Panc1 (cell line): ENCODE measurements at regions not wholly inside any gene's neighbourhood (a gene's known extent, or its start where the extent isn't known, plus 50 kb on each side); places are given as distances from the start of the nearest gene placed in this dataset.

Experiments used
- SIN3A ChIP-seq: IDR thresholded peaks from 2 replicates; pipeline ENCODE4 v1.6.1; 2012; ENCODE audit warnings: low read depth, mild to moderate bottlenecking, low read length, moderate library complexity, borderline replicate concordance; ENCODE audit not compliant: insufficient read depth
- TF ChIP-seq, protein P1 (sequence below): fragments of 450-650 bp; IDR thresholded peaks from 2 replicates; pipeline ENCODE4 v1.5.1; 2017; ENCODE audit warnings: mild to moderate bottlenecking
- TF ChIP-seq, protein P2 (sequence below), 2 experiments: IDR thresholded peaks; 2 replicates each; pipeline ENCODE4 v1.6.1; 2011 to 2012; ENCODE audit warnings: low read depth in 2 of 2, control low read depth in 1 of 2, low read length in 1 of 2, mild to moderate bottlenecking in 1 of 2, moderate library complexity in 1 of 2; ENCODE audit not compliant: insufficient read depth in 1 of 2

DNA sequence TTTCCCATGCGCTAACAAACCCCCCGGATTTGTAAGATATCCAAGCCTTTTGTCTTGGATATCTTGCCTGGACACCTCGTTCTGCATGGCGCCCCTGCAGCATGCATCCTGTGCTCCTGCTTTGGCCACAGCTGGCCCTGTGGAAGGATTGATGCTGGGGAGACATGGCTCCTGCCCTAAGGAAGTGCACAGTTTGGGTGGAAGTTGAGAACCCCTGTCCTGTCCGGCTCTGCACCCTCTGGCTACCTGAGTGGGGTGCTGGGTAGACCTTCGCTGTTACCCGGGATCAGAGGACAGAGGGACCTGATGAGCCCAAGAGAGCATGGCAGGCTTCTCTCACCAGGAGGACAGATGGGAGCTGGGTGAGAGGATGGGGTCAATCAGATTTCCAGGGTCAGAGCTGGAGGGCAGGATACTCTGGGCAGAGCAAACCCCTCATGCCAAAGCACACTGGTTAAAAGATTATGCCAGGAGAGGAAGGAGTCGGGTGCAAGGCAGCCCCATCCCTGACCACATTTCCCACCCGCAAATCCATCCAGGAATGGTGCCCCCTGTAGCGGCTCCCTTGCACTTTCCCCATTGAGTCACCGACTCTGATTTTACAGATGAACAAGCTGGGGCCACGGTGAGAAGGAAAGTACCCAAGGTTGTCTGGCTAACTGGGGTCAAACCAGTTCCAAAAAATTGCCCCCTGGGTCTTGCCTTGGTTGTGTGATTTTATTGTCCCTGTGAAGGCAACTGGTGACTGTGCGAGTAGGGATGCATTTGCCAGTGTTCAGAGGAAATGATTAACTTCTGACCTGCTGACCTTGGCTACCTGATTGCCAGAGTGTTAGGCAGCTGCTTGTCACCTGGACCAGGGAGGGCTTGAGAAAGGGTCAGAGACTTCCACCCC is 290.1 kb upstream of the ZMIZ1 start:
- TF ChIP-seq, protein P1, sequence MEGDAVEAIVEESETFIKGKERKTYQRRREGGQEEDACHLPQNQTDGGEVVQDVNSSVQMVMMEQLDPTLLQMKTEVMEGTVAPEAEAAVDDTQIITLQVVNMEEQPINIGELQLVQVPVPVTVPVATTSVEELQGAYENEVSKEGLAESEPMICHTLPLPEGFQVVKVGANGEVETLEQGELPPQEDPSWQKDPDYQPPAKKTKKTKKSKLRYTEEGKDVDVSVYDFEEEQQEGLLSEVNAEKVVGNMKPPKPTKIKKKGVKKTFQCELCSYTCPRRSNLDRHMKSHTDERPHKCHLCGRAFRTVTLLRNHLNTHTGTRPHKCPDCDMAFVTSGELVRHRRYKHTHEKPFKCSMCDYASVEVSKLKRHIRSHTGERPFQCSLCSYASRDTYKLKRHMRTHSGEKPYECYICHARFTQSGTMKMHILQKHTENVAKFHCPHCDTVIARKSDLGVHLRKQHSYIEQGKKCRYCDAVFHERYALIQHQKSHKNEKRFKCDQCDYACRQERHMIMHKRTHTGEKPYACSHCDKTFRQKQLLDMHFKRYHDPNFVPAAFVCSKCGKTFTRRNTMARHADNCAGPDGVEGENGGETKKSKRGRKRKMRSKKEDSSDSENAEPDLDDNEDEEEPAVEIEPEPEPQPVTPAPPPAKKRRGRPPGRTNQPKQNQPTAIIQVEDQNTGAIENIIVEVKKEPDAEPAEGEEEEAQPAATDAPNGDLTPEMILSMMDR = no peak
- TF ChIP-seq, protein P2, sequence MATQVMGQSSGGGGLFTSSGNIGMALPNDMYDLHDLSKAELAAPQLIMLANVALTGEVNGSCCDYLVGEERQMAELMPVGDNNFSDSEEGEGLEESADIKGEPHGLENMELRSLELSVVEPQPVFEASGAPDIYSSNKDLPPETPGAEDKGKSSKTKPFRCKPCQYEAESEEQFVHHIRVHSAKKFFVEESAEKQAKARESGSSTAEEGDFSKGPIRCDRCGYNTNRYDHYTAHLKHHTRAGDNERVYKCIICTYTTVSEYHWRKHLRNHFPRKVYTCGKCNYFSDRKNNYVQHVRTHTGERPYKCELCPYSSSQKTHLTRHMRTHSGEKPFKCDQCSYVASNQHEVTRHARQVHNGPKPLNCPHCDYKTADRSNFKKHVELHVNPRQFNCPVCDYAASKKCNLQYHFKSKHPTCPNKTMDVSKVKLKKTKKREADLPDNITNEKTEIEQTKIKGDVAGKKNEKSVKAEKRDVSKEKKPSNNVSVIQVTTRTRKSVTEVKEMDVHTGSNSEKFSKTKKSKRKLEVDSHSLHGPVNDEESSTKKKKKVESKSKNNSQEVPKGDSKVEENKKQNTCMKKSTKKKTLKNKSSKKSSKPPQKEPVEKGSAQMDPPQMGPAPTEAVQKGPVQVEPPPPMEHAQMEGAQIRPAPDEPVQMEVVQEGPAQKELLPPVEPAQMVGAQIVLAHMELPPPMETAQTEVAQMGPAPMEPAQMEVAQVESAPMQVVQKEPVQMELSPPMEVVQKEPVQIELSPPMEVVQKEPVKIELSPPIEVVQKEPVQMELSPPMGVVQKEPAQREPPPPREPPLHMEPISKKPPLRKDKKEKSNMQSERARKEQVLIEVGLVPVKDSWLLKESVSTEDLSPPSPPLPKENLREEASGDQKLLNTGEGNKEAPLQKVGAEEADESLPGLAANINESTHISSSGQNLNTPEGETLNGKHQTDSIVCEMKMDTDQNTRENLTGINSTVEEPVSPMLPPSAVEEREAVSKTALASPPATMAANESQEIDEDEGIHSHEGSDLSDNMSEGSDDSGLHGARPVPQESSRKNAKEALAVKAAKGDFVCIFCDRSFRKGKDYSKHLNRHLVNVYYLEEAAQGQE (IDR thresholded peaks at IDR 0.05; ENCODE audit: insufficient read depth in 1 of 2, low read depth in 2 of 2, low read length in 1 of 2) = no peak
- TF ChIP-seq SIN3A = no peak
